ENCODE measurements at regions not wholly inside any gene's neighbourhood (a gene's known extent, or its start where the extent isn't known, plus 50 kb on each side); places are given as distances from the start of the nearest gene placed in this dataset.

- no peaks in the 10 kb centered on the region for H3K4me1 ChIP-seq (ENCODE audit: control insufficient read depth, extremely low read depth, insufficient read depth, low read length)
- no TSS peak for BruUV-seq (replicated peaks)
- no peak for TF ChIP-seq POLR2A (IDR thresholded peaks at IDR 0.05; ENCODE audit: low read depth, low read length)
- TF ChIP-seq GATA2 (IDR thresholded peaks at IDR 0.05; ENCODE audit: insufficient read depth, insufficient read length, low read depth, low read length): no peak
- TF ChIP-seq MYC (IDR thresholded peaks at IDR 0.05; ENCODE audit: low read depth, low read length): no peak
- TF ChIP-seq JUN (IDR thresholded peaks at IDR 0.05; ENCODE audit: borderline replicate concordance, insufficient read depth, insufficient read length, low read depth): no peak
- no peak for TF ChIP-seq POLR2AphosphoS5 (IDR thresholded peaks at IDR 0.05; ENCODE audit: insufficient read depth, low read depth, low read length)
- TF ChIP-seq, protein P1, sequence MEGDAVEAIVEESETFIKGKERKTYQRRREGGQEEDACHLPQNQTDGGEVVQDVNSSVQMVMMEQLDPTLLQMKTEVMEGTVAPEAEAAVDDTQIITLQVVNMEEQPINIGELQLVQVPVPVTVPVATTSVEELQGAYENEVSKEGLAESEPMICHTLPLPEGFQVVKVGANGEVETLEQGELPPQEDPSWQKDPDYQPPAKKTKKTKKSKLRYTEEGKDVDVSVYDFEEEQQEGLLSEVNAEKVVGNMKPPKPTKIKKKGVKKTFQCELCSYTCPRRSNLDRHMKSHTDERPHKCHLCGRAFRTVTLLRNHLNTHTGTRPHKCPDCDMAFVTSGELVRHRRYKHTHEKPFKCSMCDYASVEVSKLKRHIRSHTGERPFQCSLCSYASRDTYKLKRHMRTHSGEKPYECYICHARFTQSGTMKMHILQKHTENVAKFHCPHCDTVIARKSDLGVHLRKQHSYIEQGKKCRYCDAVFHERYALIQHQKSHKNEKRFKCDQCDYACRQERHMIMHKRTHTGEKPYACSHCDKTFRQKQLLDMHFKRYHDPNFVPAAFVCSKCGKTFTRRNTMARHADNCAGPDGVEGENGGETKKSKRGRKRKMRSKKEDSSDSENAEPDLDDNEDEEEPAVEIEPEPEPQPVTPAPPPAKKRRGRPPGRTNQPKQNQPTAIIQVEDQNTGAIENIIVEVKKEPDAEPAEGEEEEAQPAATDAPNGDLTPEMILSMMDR (IDR thresholded peaks at IDR 0.05; ENCODE audit: extremely low read depth in 1 of 2, insufficient read depth in 1 of 2, low read depth in 1 of 2, low read length in 2 of 2): no peak
- TF ChIP-seq EZH2 (IDR thresholded peaks at IDR 0.05; ENCODE audit: borderline replicate concordance, low read depth, low read length, severe bottlenecking): no peak
- TF ChIP-seq, protein P2, sequence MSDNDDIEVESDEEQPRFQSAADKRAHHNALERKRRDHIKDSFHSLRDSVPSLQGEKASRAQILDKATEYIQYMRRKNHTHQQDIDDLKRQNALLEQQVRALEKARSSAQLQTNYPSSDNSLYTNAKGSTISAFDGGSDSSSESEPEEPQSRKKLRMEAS (IDR thresholded peaks at IDR 0.05; ENCODE audit: insufficient read depth, insufficient read length): no peak
- no peak for TF ChIP-seq FOS (IDR thresholded peaks at IDR 0.05; ENCODE audit: borderline replicate concordance, insufficient read depth, low read length)
- no peaks in the 10 kb centered on the region for H3K79me2 ChIP-seq (ENCODE audit: control insufficient read depth, insufficient read depth, low read length)
- H4K20me1 ChIP-seq (replicated peaks; ENCODE audit: control insufficient read depth, extremely low read depth, insufficient read depth, low read length): no peaks in the 10 kb centered on the region
- DNase-seq (ENCODE audit: low read depth, low spot score): no peak
- no peaks in the 10 kb centered on the region for H3K36me3 ChIP-seq (ENCODE audit: control insufficient read depth in 2 of 2, extremely low read depth in 1 of 2, insufficient read depth in 2 of 2, low read length in 2 of 2)
- no peaks in the 10 kb centered on the region for H3K9me3 ChIP-seq (replicated peaks; ENCODE audit: control insufficient read depth, insufficient read depth, low read length)
- no peak overlapping the region for H3K9ac ChIP-seq (replicated peaks; ENCODE audit: extremely low read depth, insufficient read depth, low read length)
- no peak overlapping the region for H3K4me3 ChIP-seq (replicated peaks in 1 of 3; ENCODE audit: insufficient read depth in 1 of 3, low read depth in 1 of 3, low read length in 3 of 3)
- intact Hi-C loops (cut with micrococcal nuclease) (no loop called here), dilution Hi-C loops (cut with MboI; ENCODE audit: extremely low pct_ligation_motif_present, low sequenced_read_pairs) (no loop called here)
- H3K4me2 ChIP-seq (ENCODE audit: insufficient read depth, low read length): no peak overlapping the region
- CTCF ChIA-PET: no interaction called here
- no peaks in the 10 kb centered on the region for H3K27me3 ChIP-seq (ENCODE audit: control insufficient read depth in 2 of 2, insufficient read depth in 2 of 2, low read length in 2 of 2)
- H3K9me1 ChIP-seq (replicated peaks; ENCODE audit: control insufficient read depth, extremely low read depth, insufficient read depth, low read length): no peaks in the 10 kb centered on the region
- FAIRE-seq: no peak
- POLR2A ChIA-PET: no interaction called here
- H2AFZ ChIP-seq (ENCODE audit: low read depth, low read length): no peak overlapping the region
- H3K27ac ChIP-seq (ENCODE audit: insufficient read depth, low read depth, low read length): no peak overlapping the region
Measured at GRCh38 chr21:18741954-18742353, 338.4 kb upstream of the TMPRSS15 start.

Data from endothelial cell of umbilical vein (primary cell).